Fibroblast of lung (primary cell): ENCODE measurements at regions not wholly inside any gene's neighbourhood (a gene's known extent, or its start where the extent isn't known, plus 50 kb on each side); places are given as distances from the start of the nearest gene placed in this dataset.

ENCODE experiments used
- DNase-seq, 2 donors: peaks; one replicate each; pipeline versions ENCODE4 v3.0.0 to v3.0.0-alpha.2; 2010; ENCODE audit warnings: low read depth in 2 of 2
- H2AFZ ChIP-seq: 2 replicates; pipeline ENCODE4 v1.5.1; 2012; ENCODE audit warnings: low read length, control low read depth, inconsistent platforms
- H3K27ac ChIP-seq: 2 replicates; pipeline ENCODE4 v1.5.1; 2011; ENCODE audit warnings: low read length, control low read depth; ENCODE audit not compliant: insufficient read depth
- H3K27me3 ChIP-seq: 2 replicates; pipeline ENCODE4 v1.5.1; 2011; ENCODE audit warnings: mild to moderate bottlenecking, low read length; ENCODE audit not compliant: control insufficient read depth, insufficient read depth
- H3K36me3 ChIP-seq: 2 replicates; pipeline ENCODE4 v1.5.1; 2011; ENCODE audit warnings: low read length; ENCODE audit not compliant: control insufficient read depth, insufficient read depth
- H3K4me1 ChIP-seq: 2 replicates; pipeline ENCODE4 v1.5.1; 2011; ENCODE audit warnings: low read length; ENCODE audit not compliant: control insufficient read depth, insufficient read depth; ENCODE audit errors: extremely low read depth
- H3K4me2 ChIP-seq: 2 replicates; pipeline ENCODE4 v1.5.1; 2011; ENCODE audit warnings: low read length, control low read depth; ENCODE audit not compliant: insufficient read depth; ENCODE audit errors: extremely low read depth
- H3K4me3 ChIP-seq, 4 experiments: fragments of 200-600 bp in 1 of 4; sonication (generic) in 1 of 4; replicated peaks in 1 of 4; 2 replicates each; pipeline ENCODE4 v1.5.1; 2011 to 2016; ENCODE audit warnings: low read length in 4 of 4, low read depth in 3 of 4, mild to moderate bottlenecking in 3 of 4, control low read depth in 2 of 4, inconsistent platforms in 1 of 4, mixed read lengths in 1 of 4; ENCODE audit not compliant: insufficient read depth in 1 of 4; ENCODE audit errors: control extremely low read depth in 1 of 4
- H3K79me2 ChIP-seq: 2 replicates; pipeline ENCODE4 v1.5.1; 2012; ENCODE audit warnings: mild to moderate bottlenecking, low read length, inconsistent platforms; ENCODE audit not compliant: control insufficient read depth, insufficient read depth
- H3K9ac ChIP-seq: 2 replicates; pipeline ENCODE4 v1.5.1; 2011; ENCODE audit warnings: mild to moderate bottlenecking, low read length, control low read depth; ENCODE audit not compliant: insufficient read depth
- H3K9me3 ChIP-seq: 2 replicates; pipeline ENCODE4 v1.5.1; 2012; ENCODE audit warnings: low read depth, low read length; ENCODE audit not compliant: control insufficient read depth, insufficient read depth
- H4K20me1 ChIP-seq: 2 replicates; pipeline ENCODE4 v1.5.1; 2011; ENCODE audit warnings: low read length; ENCODE audit not compliant: control insufficient read depth, insufficient read depth; ENCODE audit errors: extremely low read depth
- CTCF ChIP-seq, 2 donors: IDR thresholded peaks in 1 of 2; conservative IDR thresholded peaks in 1 of 2; 1 replicate in 1 of 2; 2 replicates in 1 of 2; pipeline ENCODE4 v1.5.1; 2011 to 2012; ENCODE audit warnings: low read length in 2 of 2, control low read depth in 1 of 2, inconsistent platforms in 1 of 2, low read depth in 1 of 2, mild to moderate bottlenecking in 1 of 2
- EZH2 ChIP-seq: IDR thresholded peaks from 2 replicates; pipeline ENCODE4 v1.5.1; 2012; ENCODE audit warnings: low read length, control low read depth, mild to moderate bottlenecking; ENCODE audit errors: missing control alignments

- no peaks in the 10 kb centered on the region for H3K36me3 ChIP-seq
- no peaks in the 10 kb centered on the region for H3K9me3 ChIP-seq
- no peaks in the 10 kb centered on the region for H4K20me1 ChIP-seq
- no peak overlapping the region for H3K27ac ChIP-seq
- no peak overlapping the region for H2AFZ ChIP-seq
- DNase-seq, result no peak
- no peak overlapping the region for H3K4me3 ChIP-seq
- H3K4me2 ChIP-seq, result no peak overlapping the region
- TF ChIP-seq CTCF (conservative IDR thresholded peaks at IDR 0.05 in 1 of 2, IDR thresholded peaks at IDR 0.05 in 1 of 2; ENCODE audit: low read depth in 1 of 2, low read length in 2 of 2), result no peak
- TF ChIP-seq EZH2, result no peak
- H3K9ac ChIP-seq, result no peak overlapping the region
- H3K79me2 ChIP-seq, result no peaks in the 10 kb centered on the region
- no peaks in the 10 kb centered on the region for H3K4me1 ChIP-seq
- H3K27me3 ChIP-seq, result peaks cover 4% of the 10 kb centered on the region
Measured at GRCh38 chr5:173795601-173796000, 92.5 kb upstream of the CPEB4 start.

GRCh38 chr5:173796721-173797495 is 91.2 kb upstream of the CPEB4 start:
- H3K9ac ChIP-seq, result no peak overlapping the region
- H3K27me3 ChIP-seq, result peaks cover 4% of the 10 kb centered on the region
- no peak overlapping the region for H3K27ac ChIP-seq
- H3K36me3 ChIP-seq, result no peaks in the 10 kb centered on the region
- no peak overlapping the region for H3K4me3 ChIP-seq
- no peak overlapping the region for H3K4me2 ChIP-seq
- no peak for TF ChIP-seq CTCF (conservative IDR thresholded peaks at IDR 0.05 in 1 of 2, IDR thresholded peaks at IDR 0.05 in 1 of 2; ENCODE audit: low read depth in 1 of 2, low read length in 2 of 2)
- TF ChIP-seq EZH2, result no peak
- H3K4me1 ChIP-seq, result no peaks in the 10 kb centered on the region
- no peak overlapping the region for H2AFZ ChIP-seq
- H3K79me2 ChIP-seq, result no peaks in the 10 kb centered on the region
- H4K20me1 ChIP-seq, result no peaks in the 10 kb centered on the region
- no peaks in the 10 kb centered on the region for H3K9me3 ChIP-seq
- DNase-seq, result no peak

GRCh38 chr5:173798127-173798810 is 89.9 kb upstream of the CPEB4 start:
- H3K4me2 ChIP-seq, result no peak overlapping the region
- H3K9me3 ChIP-seq, result no peaks in the 10 kb centered on the region
- H3K9ac ChIP-seq, result no peak overlapping the region
- TF ChIP-seq CTCF (conservative IDR thresholded peaks at IDR 0.05 in 1 of 2, IDR thresholded peaks at IDR 0.05 in 1 of 2; ENCODE audit: low read depth in 1 of 2, low read length in 2 of 2) (no peak), EZH2 (no peak)
- H3K4me1 ChIP-seq, result no peaks in the 10 kb centered on the region
- no peaks in the 10 kb centered on the region for H3K36me3 ChIP-seq
- H3K4me3 ChIP-seq, result no peak overlapping the region
- no peak overlapping the region for H3K27ac ChIP-seq
- H3K79me2 ChIP-seq, result no peaks in the 10 kb centered on the region
- no peak overlapping the region for H2AFZ ChIP-seq
- no peak for DNase-seq
- peaks cover 4% of the 10 kb centered on the region for H3K27me3 ChIP-seq
- no peaks in the 10 kb centered on the region for H4K20me1 ChIP-seq
